MM.1S (cell line): ENCODE measurements at regions not wholly inside any gene's neighbourhood (a gene's known extent, or its start where the extent isn't known, plus 50 kb on each side); places are given as distances from the start of the nearest gene placed in this dataset.

Experiments used
- CTCF ChIP-seq: fragments of 300-600 bp; sonication (generic); IDR thresholded peaks from 2 replicates; pipeline ENCODE4 v1.5.1; 2016; ENCODE audit warnings: antibody characterized with exemption, low read length, mixed read lengths
- EZH2 ChIP-seq: fragments of 300-600 bp; sonication (generic); optimal IDR thresholded peaks from 2 replicates; pipeline ENCODE3; 2017; ENCODE audit warnings: low read depth, mild to moderate bottlenecking, antibody characterized with exemption, low read length, mixed read lengths
- EZH2phosphoT487 ChIP-seq: fragments of 300-600 bp; sonication (generic); IDR thresholded peaks from 2 replicates; pipeline ENCODE4 v1.6.1; 2018; ENCODE audit warnings: antibody characterized with exemption, low read length

- TF ChIP-seq CTCF: no peak
- TF ChIP-seq EZH2: no peak
- TF ChIP-seq EZH2phosphoT487: no peak
Measured at GRCh38 chr4:11182586-11183355, 245.9 kb downstream of the HS3ST1 start.
